ENCODE measurements at regions not wholly inside any gene's neighbourhood (a gene's known extent, or its start where the extent isn't known, plus 50 kb on each side); places are given as distances from the start of the nearest gene placed in this dataset.

DNA sequence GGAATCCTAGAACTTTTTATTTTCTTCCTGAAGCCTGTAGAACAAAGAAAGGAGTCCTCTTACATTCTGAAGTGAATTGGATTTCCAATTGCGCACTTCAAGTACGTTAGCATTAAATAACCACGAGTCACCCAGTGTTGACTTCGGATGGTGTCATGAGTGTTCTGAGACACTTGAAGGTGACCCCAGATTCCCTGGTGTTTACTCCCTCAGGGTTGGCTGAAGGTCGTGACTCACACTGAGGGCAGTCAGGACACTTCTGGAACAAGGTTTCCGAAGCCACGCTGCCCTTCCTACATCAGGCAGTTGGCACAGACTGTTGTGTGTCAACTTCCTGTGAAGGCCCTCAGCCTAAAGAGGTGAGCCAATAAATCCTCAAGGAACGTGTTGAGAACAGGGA is 186.6 kb upstream of the CELF2 start:
- no peaks in the 10 kb centered on the region for H3K4me1 ChIP-seq
- ATAC-seq (no peak), FAIRE-seq (no peak), DNase-seq (ENCODE audit: low read depth in 1 of 2, low spot score in 1 of 2) (no peak)
- 0 out of 3 replicates have a peak, but pooled peaks cover 7% of the 10 kb centered on the region for H3K9me3 ChIP-seq
- no peak overlapping the region for H3K27ac ChIP-seq
- TF ChIP-seq, protein P1, sequence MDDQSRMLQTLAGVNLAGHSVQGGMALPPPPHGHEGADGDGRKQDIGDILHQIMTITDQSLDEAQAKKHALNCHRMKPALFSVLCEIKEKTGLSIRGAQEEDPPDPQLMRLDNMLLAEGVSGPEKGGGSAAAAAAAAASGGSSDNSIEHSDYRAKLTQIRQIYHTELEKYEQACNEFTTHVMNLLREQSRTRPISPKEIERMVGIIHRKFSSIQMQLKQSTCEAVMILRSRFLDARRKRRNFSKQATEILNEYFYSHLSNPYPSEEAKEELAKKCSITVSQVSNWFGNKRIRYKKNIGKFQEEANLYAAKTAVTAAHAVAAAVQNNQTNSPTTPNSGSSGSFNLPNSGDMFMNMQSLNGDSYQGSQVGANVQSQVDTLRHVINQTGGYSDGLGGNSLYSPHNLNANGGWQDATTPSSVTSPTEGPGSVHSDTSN (IDR thresholded peaks at IDR 0.05) = no peak
- TF ChIP-seq SMC3 (IDR thresholded peaks at IDR 0.05) (no peak), HOXB5 (CRISPR knock-in tag; IDR thresholded peaks at IDR 0.05) (no peak), TP53 (CRISPR knock-in tag; IDR thresholded peaks at IDR 0.05) (no peak), HOXB13 (CRISPR knock-in tag; IDR thresholded peaks at IDR 0.05; ENCODE audit: low read depth) (no peak), MYC (IDR thresholded peaks at IDR 0.05; ENCODE audit: borderline replicate concordance, low read length) (no peak), RNF2 (IDR thresholded peaks at IDR 0.05; ENCODE audit: borderline replicate concordance, low read depth) (no peak), ZSCAN20 (CRISPR knock-in tag; IDR thresholded peaks at IDR 0.05) (no peak)
- no peak overlapping the region for H3K4me2 ChIP-seq
- H3K4me3 ChIP-seq = no peak overlapping the region
- CTCF ChIA-PET = no interaction called here
- WGBS (ENCODE audit: missing lambda C conversion rate) = 35% methylated on average over 8 of the region's 8 CpGs
- POLR2A ChIA-PET = no interaction called here

DNA sequence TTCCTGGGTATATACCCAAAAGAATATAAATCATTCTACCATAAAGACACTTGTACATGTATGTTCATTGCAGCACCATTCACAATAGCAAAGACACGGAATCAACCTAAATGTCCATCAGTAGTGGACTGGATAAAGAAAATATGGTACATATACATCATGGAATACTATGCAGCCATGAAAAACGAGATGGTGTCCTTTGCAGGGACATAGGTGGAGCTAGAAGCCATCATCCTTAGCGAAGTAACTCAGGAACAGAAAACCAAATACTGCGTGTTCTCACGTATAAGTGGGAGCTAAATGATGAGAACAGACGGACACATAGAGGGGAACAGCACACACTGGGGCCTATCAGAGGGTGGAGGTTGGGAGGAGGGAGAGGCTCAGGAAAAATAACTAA is 183.7 kb upstream of the CELF2 start:
- DNase-seq (ENCODE audit: low read depth in 1 of 2, low spot score in 1 of 2) (no peak), ATAC-seq (no peak), FAIRE-seq (no peak)
- no peaks in the 10 kb centered on the region for H3K4me1 ChIP-seq
- ChIA-PET POLR2A (no interaction called here), CTCF (no interaction called here)
- no peak overlapping the region for H3K27ac ChIP-seq
- TF ChIP-seq CHD2 (IDR thresholded peaks at IDR 0.05; ENCODE audit: low read length, partially characterized antibody) (no peak), ZSCAN20 (CRISPR knock-in tag; IDR thresholded peaks at IDR 0.05) (no peak), RARB (CRISPR knock-in tag; IDR thresholded peaks at IDR 0.05) (no peak), PHF8 (IDR thresholded peaks at IDR 0.05; ENCODE audit: borderline replicate concordance, low read depth) (no peak), NR3C1 (IDR thresholded peaks at IDR 0.05) (no peak), CEBPB (IDR thresholded peaks at IDR 0.05) (no peak), EP300 (IDR thresholded peaks at IDR 0.05) (no peak)
- TF ChIP-seq, protein P2, sequence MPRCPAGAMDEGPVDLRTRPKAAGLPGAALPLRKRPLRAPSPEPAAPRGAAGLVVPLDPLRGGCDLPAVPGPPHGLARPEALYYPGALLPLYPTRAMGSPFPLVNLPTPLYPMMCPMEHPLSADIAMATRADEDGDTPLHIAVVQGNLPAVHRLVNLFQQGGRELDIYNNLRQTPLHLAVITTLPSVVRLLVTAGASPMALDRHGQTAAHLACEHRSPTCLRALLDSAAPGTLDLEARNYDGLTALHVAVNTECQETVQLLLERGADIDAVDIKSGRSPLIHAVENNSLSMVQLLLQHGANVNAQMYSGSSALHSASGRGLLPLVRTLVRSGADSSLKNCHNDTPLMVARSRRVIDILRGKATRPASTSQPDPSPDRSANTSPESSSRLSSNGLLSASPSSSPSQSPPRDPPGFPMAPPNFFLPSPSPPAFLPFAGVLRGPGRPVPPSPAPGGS (IDR thresholded peaks at IDR 0.05) = no peak
- TF ChIP-seq, protein P3, sequence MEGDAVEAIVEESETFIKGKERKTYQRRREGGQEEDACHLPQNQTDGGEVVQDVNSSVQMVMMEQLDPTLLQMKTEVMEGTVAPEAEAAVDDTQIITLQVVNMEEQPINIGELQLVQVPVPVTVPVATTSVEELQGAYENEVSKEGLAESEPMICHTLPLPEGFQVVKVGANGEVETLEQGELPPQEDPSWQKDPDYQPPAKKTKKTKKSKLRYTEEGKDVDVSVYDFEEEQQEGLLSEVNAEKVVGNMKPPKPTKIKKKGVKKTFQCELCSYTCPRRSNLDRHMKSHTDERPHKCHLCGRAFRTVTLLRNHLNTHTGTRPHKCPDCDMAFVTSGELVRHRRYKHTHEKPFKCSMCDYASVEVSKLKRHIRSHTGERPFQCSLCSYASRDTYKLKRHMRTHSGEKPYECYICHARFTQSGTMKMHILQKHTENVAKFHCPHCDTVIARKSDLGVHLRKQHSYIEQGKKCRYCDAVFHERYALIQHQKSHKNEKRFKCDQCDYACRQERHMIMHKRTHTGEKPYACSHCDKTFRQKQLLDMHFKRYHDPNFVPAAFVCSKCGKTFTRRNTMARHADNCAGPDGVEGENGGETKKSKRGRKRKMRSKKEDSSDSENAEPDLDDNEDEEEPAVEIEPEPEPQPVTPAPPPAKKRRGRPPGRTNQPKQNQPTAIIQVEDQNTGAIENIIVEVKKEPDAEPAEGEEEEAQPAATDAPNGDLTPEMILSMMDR (IDR thresholded peaks at IDR 0.05) = no peak
- no peak overlapping the region for H3K4me3 ChIP-seq
- H3K9me3 ChIP-seq = 0 out of 3 replicates have a peak, but pooled peaks cover 7% of the 10 kb centered on the region
- WGBS (ENCODE audit: missing lambda C conversion rate) = 38% methylated on average over 6 of the region's 6 CpGs
- H3K4me2 ChIP-seq = no peak overlapping the region

DNA sequence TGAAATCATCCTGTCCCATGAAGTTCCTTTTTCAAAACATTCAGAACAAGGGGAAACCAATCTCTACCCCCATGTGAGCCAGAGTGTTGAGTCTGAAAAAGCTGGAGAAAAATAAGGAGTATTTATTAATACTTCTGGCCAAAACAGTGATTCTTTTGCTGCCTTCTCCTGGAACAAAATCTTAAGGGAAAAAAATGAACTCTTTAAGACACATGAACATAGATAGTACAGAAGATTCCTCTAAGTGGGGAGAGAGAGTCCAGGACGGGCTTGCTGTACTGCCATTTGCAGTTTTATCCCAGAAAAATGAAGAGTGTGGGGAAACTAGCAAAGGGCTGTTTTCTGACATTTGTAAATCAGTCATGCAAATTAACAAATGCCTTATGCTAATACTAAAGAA is 173.4 kb upstream of the CELF2 start:
- ChIA-PET POLR2A (no interaction called here), CTCF (no interaction called here)
- no peak for TF ChIP-seq HOXA7 (CRISPR knock-in tag; IDR thresholded peaks at IDR 0.05)
- TF ChIP-seq FOXS1 (CRISPR knock-in tag; IDR thresholded peaks at IDR 0.05) = no peak
- TF ChIP-seq MAFK (IDR thresholded peaks at IDR 0.05; ENCODE audit: partially characterized antibody) = no peak
- no peak for TF ChIP-seq POLR2A (IDR thresholded peaks at IDR 0.05; ENCODE audit: low read length)
- TF ChIP-seq JUN (IDR thresholded peaks at IDR 0.05) = no peak
- no peak for TF ChIP-seq GATA3 (IDR thresholded peaks at IDR 0.05; ENCODE audit: borderline replicate concordance)
- TF ChIP-seq POLR2AphosphoS2 (conservative IDR thresholded peaks at IDR 0.05; ENCODE audit: low read length) = no peak
- no peak for TF ChIP-seq EP300 (IDR thresholded peaks at IDR 0.05)
- TF ChIP-seq, protein P4, sequence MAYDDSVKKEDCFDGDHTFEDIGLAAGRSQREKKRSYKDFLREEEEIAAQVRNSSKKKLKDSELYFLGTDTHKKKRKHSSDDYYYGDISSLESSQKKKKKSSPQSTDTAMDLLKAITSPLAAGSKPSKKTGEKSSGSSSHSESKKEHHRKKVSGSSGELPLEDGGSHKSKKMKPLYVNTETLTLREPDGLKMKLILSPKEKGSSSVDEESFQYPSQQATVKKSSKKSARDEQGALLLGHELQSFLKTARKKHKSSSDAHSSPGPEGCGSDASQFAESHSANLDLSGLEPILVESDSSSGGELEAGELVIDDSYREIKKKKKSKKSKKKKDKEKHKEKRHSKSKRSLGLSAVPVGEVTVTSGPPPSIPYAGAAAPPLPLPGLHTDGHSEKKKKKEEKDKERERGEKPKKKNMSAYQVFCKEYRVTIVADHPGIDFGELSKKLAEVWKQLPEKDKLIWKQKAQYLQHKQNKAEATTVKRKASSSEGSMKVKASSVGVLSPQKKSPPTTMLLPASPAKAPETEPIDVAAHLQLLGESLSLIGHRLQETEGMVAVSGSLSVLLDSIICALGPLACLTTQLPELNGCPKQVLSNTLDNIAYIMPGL (CRISPR knock-in tag; IDR thresholded peaks at IDR 0.05; ENCODE audit: borderline replicate concordance) = no peak
- TF ChIP-seq, protein P2 (IDR thresholded peaks at IDR 0.05) = no peak
- TF ChIP-seq MYC (IDR thresholded peaks at IDR 0.05; ENCODE audit: borderline replicate concordance, low read length) = no peak
- Histone ChIP-seq H3K27ac (no peak overlapping the region), H3K4me1 (no peaks in the 10 kb centered on the region), H3K4me2 (no peak overlapping the region), H3K9me3 (0 out of 3 replicates have a peak, but pooled peaks cover 5% of the 10 kb centered on the region), H3K4me3 (no peak overlapping the region)
- no peak for FAIRE-seq
- no peak for DNase-seq (ENCODE audit: low read depth in 1 of 2, low spot score in 1 of 2)
- 0% methylated on average over 1 of the region's 1 CpG for WGBS (ENCODE audit: missing lambda C conversion rate)
- no peak for ATAC-seq
